HG03432 (cell line): ENCODE measurements at regions not wholly inside any gene's neighbourhood (a gene's known extent, or its start where the extent isn't known, plus 50 kb on each side); places are given as distances from the start of the nearest gene placed in this dataset.

ENCODE experiments used
- ATAC-seq: cut with Tn5 transposase; IDR thresholded peaks from one replicate; pipeline ENCODE4 v1.9.1; 2021; ENCODE audit warnings: mild to moderate bottlenecking, moderate library complexity; ENCODE audit not compliant: unreplicated experiment

DNA sequence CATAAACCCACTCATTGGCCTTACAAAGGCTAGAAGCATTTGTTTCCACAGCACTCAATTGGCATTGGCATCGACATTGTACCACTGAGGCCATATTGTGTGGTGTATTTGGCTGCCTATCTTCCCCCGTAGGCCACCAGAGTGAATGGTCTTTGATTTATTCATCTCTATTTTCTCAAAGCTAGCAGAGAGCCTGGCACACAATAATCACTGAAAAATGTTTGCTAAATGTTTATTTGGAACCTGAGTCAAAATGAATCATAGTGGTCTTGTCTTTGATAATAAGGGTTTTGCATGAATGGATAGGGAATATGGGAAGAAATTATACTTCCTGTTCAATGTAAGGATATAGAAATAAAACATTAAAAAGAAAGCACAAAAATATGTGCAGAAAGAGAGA, 107.3 kb upstream of the SLC8A1 start:
- no peak for ATAC-seq

- no peak for ATAC-seq
Measured at GRCh38 chr2:40564184-40564583, 112.3 kb upstream of the SLC8A1 start.

- ATAC-seq, result no peak
Measured at GRCh38 chr2:40579247-40579646, 127.4 kb upstream of the SLC8A1 start.

DNA sequence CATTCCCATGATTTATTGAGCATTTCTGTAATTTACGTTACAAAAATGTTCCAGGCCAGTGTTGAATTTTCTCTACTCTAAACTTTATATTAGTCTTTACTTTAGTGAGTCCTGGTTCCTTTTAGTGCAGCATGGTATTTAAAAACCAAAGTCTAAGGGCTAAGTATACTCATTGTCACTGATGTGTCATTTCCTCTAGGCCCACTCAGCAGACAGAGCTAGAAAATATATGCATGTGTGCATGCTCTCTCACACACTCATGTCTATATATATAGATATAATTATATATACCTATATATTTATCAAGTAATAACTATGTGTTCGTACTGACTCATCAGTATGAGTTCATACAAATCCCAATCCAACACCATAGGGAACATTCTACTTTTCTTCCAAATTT, 132.5 kb upstream of the SLC8A1 start:
- ATAC-seq, result no peak

DNA sequence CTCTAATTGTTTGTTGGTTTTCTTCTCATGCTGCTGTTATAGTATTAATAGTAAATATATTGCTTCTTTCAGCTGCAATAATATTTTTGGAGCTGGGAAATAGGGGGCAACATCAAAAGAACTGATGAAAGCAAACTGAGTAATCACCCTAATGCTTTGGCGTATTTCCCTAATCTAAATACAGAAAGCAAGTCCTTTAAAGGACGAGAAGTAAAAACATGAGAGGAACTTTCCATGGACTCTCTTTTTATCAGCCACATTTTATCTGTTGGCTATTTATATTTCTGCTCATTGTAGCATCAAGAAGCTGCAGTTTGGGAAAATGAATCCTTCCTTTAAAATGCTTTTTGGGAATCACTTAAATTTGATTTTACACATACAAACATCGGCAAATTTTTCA, 139.9 kb upstream of the SLC8A1 start:
- no peak for ATAC-seq

GRCh38 chr2:40592218-40592617, 140.3 kb upstream of the SLC8A1 start:
- no peak for ATAC-seq

GRCh38 chr2:40606862-40607261, 155.0 kb upstream of the SLC8A1 start:
- no peak for ATAC-seq

DNA sequence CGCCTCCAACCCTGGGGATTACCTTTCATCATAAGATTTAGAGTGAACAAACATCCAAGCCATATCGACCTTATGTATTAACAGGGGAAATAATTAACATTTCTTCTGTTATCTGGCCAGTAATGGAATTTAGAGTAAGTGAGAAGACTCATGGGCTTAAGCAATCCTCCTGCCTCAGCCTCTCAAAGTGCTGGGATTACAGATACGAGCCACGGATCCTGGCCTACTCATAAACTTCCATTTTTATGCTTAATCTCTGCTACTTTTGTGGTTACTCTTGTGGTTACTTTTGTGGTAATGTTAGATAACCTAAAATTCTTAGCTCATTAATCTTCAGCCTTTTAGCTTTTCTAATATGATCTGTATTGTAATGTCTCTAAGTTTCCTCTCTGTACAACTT, 159.3 kb upstream of the SLC8A1 start:
- no peak for ATAC-seq

- ATAC-seq, result no peak
Measured at GRCh38 chr2:40625849-40626248, 174.0 kb upstream of the SLC8A1 start.

GRCh38 chr2:40628556-40628955, 176.7 kb upstream of the SLC8A1 start:
- ATAC-seq, result no peak

DNA sequence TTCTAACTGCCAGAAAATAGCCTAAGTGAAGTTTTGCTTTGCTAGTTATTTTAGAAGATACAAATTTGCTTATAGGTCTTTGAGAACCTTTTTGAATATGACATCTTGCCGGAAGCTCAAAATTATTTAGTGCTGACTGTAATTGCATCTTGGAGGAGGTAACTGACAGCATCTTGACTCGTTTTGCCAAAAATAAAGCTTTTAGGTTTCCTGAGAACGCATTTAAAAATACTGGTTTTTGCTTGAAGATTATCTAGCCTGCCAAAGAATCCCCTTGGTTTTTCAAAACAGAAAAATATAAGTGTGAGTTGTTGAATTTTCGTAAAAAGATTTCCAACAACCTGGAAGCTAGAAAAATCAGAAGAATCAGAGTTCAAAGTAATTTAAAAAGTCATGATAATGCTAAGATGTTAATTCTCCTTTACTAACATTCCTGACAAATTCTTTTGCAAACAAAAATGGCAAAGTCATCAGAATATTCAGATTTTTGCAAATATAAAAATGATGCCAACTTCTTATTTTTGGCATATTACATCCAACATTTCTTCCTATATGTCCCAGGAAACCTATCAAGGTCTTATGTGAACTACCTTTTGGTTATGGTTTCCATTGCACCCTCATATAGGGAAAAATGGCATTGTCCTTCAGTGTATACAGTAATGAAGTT, 178.0 kb upstream of the SLC8A1 start:
- no peak for ATAC-seq

DNA sequence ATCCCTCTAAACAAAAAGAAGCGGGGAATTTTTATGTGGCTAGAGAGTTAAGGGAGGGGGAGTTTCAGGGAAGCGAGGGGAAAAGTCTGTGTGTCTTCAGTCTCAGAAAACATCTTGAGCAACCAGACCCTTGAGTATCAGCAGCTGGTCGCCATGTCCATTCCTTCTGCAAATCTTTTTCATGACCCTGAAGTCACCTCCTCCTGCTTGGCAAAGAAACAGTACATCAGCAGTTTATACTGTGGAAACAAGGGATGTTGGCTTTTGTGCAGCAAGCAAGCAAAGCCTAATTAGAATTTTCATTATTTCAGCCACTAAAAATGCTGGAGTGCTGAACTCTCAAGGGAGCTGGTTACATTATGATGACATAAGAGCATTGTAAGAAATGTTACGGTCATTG, 187.4 kb upstream of the SLC8A1 start:
- ATAC-seq, result no peak

DNA sequence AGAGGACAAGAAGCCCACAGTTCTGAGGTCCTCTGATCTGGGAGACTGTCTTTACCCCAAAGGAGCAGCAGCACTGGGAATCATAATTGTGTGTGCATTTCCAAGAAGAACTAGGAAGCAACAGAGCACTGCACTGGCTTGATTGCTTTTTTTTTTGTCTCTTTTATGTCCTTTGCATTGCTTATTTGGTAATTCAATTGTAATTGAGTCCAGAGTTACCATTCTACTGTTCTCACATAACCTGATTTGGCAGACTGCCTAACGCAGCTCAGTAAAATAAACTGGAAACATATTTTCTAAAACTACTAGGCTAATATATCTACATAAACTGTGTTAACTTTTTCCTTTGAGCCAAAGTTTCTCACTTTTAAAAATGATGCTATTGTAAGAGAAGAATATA, 190.3 kb upstream of the SLC8A1 start:
- ATAC-seq, result no peak

DNA sequence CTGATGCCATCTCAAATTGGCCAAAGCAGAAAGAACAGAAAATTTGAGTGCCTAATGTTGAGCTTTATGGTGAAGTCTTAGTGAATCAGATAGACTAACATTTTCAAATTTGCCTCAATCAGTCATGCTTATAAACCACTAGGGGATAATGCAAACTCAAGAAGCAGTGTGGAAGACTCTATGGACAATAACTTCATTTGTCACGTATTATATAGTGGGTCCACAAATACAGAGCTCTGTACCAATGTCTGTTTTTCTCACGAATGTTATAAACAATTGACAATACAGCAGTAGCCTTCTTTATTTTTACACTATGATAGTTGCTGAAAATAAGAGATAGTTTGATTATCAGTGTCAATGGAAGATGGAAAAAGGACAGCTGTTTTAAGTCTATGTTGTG, 190.8 kb upstream of the SLC8A1 start:
- ATAC-seq, result no peak

DNA sequence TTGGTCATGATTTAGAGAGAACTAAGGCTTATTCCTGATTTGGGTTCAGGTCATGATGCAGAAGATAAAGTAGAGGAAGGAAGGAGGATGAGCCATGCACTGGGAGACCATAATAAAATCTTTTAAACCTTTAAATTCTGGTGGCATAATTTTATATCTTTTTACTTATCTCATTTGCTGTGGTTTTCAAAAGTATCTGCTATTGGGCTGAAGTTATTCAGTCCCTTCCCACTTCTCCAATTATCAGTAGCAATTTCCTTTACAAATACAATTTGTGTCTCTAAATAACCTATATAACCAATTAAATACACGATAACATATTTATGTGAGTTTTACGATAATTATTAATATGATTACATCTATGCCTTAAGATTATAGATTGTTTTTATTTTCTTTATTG, 194.8 kb upstream of the SLC8A1 start:
- no peak for ATAC-seq

GRCh38 chr2:40652155-40652554, 200.3 kb upstream of the SLC8A1 start:
- ATAC-seq, result no peak

DNA sequence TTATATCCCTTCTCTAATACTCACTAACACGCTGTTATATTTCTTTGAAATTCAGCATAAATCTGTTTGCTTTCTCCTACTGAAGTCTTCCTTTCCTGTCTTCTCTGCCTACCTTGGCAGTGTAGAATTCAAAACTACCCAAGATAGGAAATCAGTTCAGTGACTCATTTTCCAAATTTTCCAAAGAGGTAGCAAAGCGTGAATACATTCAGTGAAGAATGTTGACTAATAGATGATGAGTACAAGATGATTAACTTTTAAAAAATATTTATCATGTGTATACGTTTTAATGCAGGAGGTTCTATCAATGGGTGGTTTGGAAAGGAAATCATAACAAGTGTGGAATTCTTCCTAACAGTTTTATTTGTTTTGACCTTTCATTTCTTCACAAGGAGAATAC, 201.9 kb upstream of the SLC8A1 start:
- no peak for ATAC-seq

GRCh38 chr2:40654346-40654745, 202.5 kb upstream of the SLC8A1 start:
- no peak for ATAC-seq

GRCh38 chr2:40658941-40659340, 207.1 kb upstream of the SLC8A1 start:
- no peak for ATAC-seq

DNA sequence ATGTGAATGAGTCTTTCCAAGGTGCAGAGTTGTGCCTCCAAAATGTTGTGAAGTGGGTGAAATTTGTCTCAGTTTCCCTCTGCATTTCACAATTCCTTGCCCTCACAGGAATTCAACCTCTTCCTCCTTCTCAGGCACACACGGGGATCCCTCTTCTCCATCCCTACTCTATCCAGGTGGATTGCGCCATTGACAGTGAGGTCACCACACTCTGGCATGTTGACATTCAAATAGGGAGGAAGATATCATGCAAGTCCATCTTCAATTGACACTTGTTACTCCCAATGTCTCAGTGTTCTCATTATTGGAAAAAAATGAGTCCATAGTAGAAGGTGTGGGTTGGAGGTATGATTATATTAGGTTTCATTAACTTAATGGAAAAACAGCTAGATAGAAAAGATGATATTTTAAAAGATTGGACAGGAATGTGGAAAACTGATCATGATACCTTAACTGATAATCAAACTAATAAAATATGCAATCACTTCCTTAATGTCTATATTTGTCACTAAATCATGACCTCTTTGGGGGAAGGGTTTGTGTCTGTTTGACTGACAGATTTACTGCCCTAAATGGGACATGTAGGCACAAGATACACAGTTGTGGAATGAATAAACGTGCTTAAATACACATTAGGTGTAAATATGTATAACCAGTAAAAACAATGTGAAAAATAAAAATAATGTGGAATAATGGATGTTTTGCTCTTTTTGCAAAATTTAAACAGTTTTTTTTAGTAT, 213.8 kb upstream of the SLC8A1 start:
- no peak for ATAC-seq

GRCh38 chr2:40666398-40666797, 214.5 kb upstream of the SLC8A1 start:
- ATAC-seq, result no peak

DNA sequence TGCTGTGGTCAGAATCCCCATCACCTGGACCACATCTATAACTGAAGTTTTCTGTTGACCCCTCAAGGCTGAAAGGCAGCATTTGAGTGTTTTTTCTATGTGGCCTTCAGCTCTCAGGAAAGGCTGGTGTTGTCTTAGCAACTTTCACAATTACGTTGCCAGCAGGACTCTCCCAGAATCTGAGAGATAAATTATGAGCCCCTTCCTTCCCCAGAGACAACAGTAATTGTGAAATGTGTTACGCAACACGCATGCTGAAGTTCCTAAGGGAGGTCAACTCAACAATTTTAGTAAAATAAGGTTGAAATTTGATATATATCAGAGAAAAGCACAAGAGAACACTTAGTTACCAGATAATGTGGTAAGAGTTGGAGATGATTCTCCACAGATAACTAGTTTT, 216.5 kb upstream of the SLC8A1 start:
- ATAC-seq, result no peak
